K562 (cell line): ENCODE measurements at regions not wholly inside any gene's neighbourhood (a gene's known extent, or its start where the extent isn't known, plus 50 kb on each side); places are given as distances from the start of the nearest gene placed in this dataset.

Experiments
- ATAC-seq: fragments of 200-7000 bp; cut with Tn5 transposase; 3 replicates; pipeline ENCODE4 v1.9.1; 2020; ENCODE audit warnings: moderate library complexity
- BruUV-seq: library from RNA; stranded (reverse); fragments of 400-500 nt; replicated peaks from 2 replicates; lab custom pipeline; 2021; lab: Mats Ljungman, UMichigan
- CTCF ChIA-PET: fragments of 300-600 bp; formaldehyde crosslinking; extraction: SDS; loops from one replicate; lab custom pipeline; 2021; ENCODE audit warnings: low intra/inter-chr PET ratio; lab: Yijun Ruan, JAX
- POLR2A ChIA-PET: fragments of 300-600, 350-650 bp; sonication (Branson Sonifier 250); formaldehyde crosslinking; extraction: SDS; loops from one replicate; lab custom pipeline; 2021; ENCODE audit warnings: antibody characterized with exemption, inconsistent platforms; lab: Yijun Ruan, JAX
- DNase-seq, 4 experiments: peaks; one replicate each; pipeline versions ENCODE4 v3.0.0 to v3.0.0-alpha.2; 2011 to 2018; ENCODE audit warnings: low spot score in 3 of 4, mixed read lengths in 3 of 4; ENCODE audit errors: extremely low read depth in 1 of 4
- FAIRE-seq: peaks from 2 replicates; lab custom pipeline; 2011; peaks lifted over from hg19 to GRCh38; lab: Jason Lieb, UNC
- H2AFZ ChIP-seq: 2 replicates; pipeline ENCODE4 v1.6.0; 2011; ENCODE audit warnings: low read depth, low read length, control low read depth, inconsistent platforms
- H3K27ac ChIP-seq: fragments of 200-600 bp; 3 replicates; pipeline ENCODE4 v1.8.0; 2011; ENCODE audit warnings: low read depth, mild to moderate bottlenecking, control low read depth, inconsistent platforms, low read length, moderate library complexity, mixed read lengths; ENCODE audit errors: extremely low read depth
- H3K27me3 ChIP-seq, 2 experiments: fragments of 300-600 bp in 1 of 2; 2 replicates in 1 of 2; 3 replicates in 1 of 2; pipeline versions ENCODE4 v1.6.0 to v1.8.0; 2011; ENCODE audit warnings: inconsistent platforms in 2 of 2, low read length in 2 of 2, mild to moderate bottlenecking in 1 of 2, mixed read lengths in 1 of 2, moderate library complexity in 1 of 2; ENCODE audit not compliant: control insufficient read depth in 2 of 2, insufficient read depth in 2 of 2
- H3K36me3 ChIP-seq: fragments of 300-600 bp; 3 replicates; pipeline ENCODE4 v1.8.0; 2011; ENCODE audit warnings: mild to moderate bottlenecking, low read length, inconsistent platforms; ENCODE audit not compliant: control insufficient read depth, insufficient read depth
- H3K4me1 ChIP-seq, 2 experiments: fragments of 200-600 bp in 1 of 2; replicated peaks in 1 of 2; 2 replicates in 1 of 2; 3 replicates in 1 of 2; pipeline versions ENCODE4 v1.5.1 to v1.8.0; 2011; ENCODE audit warnings: inconsistent platforms in 2 of 2, low read length in 2 of 2, mild to moderate bottlenecking in 1 of 2, mixed read lengths in 1 of 2, moderate library complexity in 1 of 2; ENCODE audit not compliant: control insufficient read depth in 2 of 2, insufficient read depth in 2 of 2
- H3K4me2 ChIP-seq: 2 replicates; pipeline ENCODE4 v1.6.1; 2011; ENCODE audit warnings: low read length, control low read depth, inconsistent platforms, mixed read lengths; ENCODE audit not compliant: insufficient read depth
- H3K4me3 ChIP-seq: fragments of 200-600 bp; sonication (generic), shearing (Covaris generic); 2 replicates; pipeline ENCODE4 v1.5.1; 2016; ENCODE audit warnings: control low read depth, inconsistent platforms
- H3K79me2 ChIP-seq: fragments of 200-600 bp; 3 replicates; pipeline ENCODE4 v1.8.0; 2011; ENCODE audit warnings: low read length, inconsistent platforms; ENCODE audit not compliant: control insufficient read depth, insufficient read depth
- H3K9ac ChIP-seq, 2 experiments: 2 replicates each; pipeline versions ENCODE4 v1.6.0 to v1.6.1; 2011; ENCODE audit warnings: low read depth in 2 of 2, low read length in 2 of 2, control low read depth in 1 of 2, inconsistent platforms in 1 of 2, mild to moderate bottlenecking in 1 of 2, mixed read lengths in 1 of 2; ENCODE audit not compliant: insufficient read depth in 1 of 2
- H3K9me1 ChIP-seq: one replicate; pipeline ENCODE4 v1.6.0; 2011; ENCODE audit warnings: inconsistent platforms, mild to moderate bottlenecking, low read length, moderate library complexity; ENCODE audit not compliant: control insufficient read depth, insufficient read depth
- H3K9me3 ChIP-seq: replicated peaks from 2 replicates; pipeline ENCODE4 v1.5.1; 2011; ENCODE audit warnings: low read depth, low read length, inconsistent platforms; ENCODE audit not compliant: control insufficient read depth, insufficient read depth
- H4K20me1 ChIP-seq: replicated peaks from 2 replicates; pipeline ENCODE4 v1.6.1; 2011; ENCODE audit warnings: low read length, inconsistent platforms, mixed read lengths; ENCODE audit not compliant: control insufficient read depth, insufficient read depth
- CCAR2 ChIP-seq: fragments of 200-400 bp; formaldehyde crosslinking; IDR thresholded peaks from 2 replicates; pipeline ENCODE4 v1.6.1; 2017; ENCODE audit warnings: mild to moderate bottlenecking, low read depth, low read length
- FOXJ2 ChIP-seq: fragments of 200-800 bp; sonication (Bioruptor generic); IDR thresholded peaks from 2 replicates; pipeline ENCODE4 v1.6.1; 2016; ENCODE audit warnings: missing genetic modification characterization, missing compliant biosample characterization
- FOXP4 ChIP-seq: sonication (generic); formaldehyde crosslinking; IDR thresholded peaks from 2 replicates; pipeline ENCODE4 v1.8.0; 2022; ENCODE audit warnings: mild to moderate bottlenecking, missing genetic modification reagents, borderline replicate concordance
- ILK ChIP-seq: fragments of 450-650 bp; IDR thresholded peaks from 2 replicates; pipeline ENCODE4 v1.6.1; 2016; ENCODE audit warnings: missing genetic modification characterization, low read depth, mild to moderate bottlenecking, missing compliant biosample characterization, moderate library complexity, borderline replicate concordance
- SIRT6 ChIP-seq: IDR thresholded peaks from one replicate; pipeline ENCODE4 v1.6.1; 2012; ENCODE audit warnings: low read depth, mild to moderate bottlenecking, control low read depth, inconsistent platforms, low read length, moderate library complexity
- TGIF2 ChIP-seq: sonication (generic); formaldehyde crosslinking; IDR thresholded peaks from 2 replicates; pipeline ENCODE4 v1.8.1; 2022; ENCODE audit warnings: mild to moderate bottlenecking, missing genetic modification reagents, moderate library complexity
- ZNF165 ChIP-seq: fragments of 250-450 bp; sonication (Bioruptor Pico); IDR thresholded peaks from 2 replicates; pipeline ENCODE4 v1.4.0; 2020; ENCODE audit warnings: borderline replicate concordance
- ZNF518B ChIP-seq: fragments of 250-450 bp; sonication (Bioruptor Pico); IDR thresholded peaks from 2 replicates; pipeline ENCODE4 v1.5.0; 2021; ENCODE audit warnings: mild to moderate bottlenecking, moderate library complexity
- WGBS: fragments of 100-300 bp; shearing (Covaris generic); methylation state at CpG from one replicate; pipeline ENCODE4 v1.1.6; 2016; ENCODE audit warnings: low coverage, mixed read lengths; ENCODE audit not compliant: insufficient coverage; ENCODE audit errors: missing lambda C conversion rate; 5-methylcytosine and 5-hydroxymethylcytosine counted together
- in situ Hi-C: fragments of 300-500 bp; cut with MboI; formaldehyde crosslinking; loops from 4 replicates; pipeline ENCODE4 v1.15.0; 2018; ENCODE audit warnings: inconsistent platforms, mixed read lengths
- intact Hi-C: fragments of 100-400 bp; cut with micrococcal nuclease; formaldehyde crosslinking; loops from 2 replicates; pipeline ENCODE4 v1.14.2; 2022

GRCh38 chr3:101095693-101096430 lies 102.6 kb upstream of the ABI3BP start:
- Histone ChIP-seq H3K27me3 (peaks cover 0 to 5% of the 10 kb centered on the region in 2 experiments; a peak in 1 of 5 replicates), H2AFZ (no peak overlapping the region), H3K27ac (no peak overlapping the region), H3K4me1 (peaks cover 0 to 6% of the 10 kb centered on the region in 2 experiments; a peak in 2 of 5 replicates), H3K9ac (no peak overlapping the region), H4K20me1 (no peaks in the 10 kb centered on the region), H3K4me3 (no peak overlapping the region), H3K36me3 (no peaks in the 10 kb centered on the region), H3K9me1 (no peaks in the 10 kb centered on the region), H3K9me3 (no peaks in the 10 kb centered on the region), H3K4me2 (no peak overlapping the region), H3K79me2 (no peaks in the 10 kb centered on the region)
- ChIA-PET CTCF (no interaction called here), POLR2A (no interaction called here)
- ATAC-seq (no peak), FAIRE-seq (no peak), DNase-seq (no peak)
- in situ Hi-C loops (no loop called here), intact Hi-C loops (no loop called here)
- 33% methylated on average over 5 of the region's 5 CpGs for WGBS
- no peak for TF ChIP-seq ILK (tag)
- TF ChIP-seq SIRT6: no peak
- no peak for TF ChIP-seq TGIF2
- TF ChIP-seq ZNF518B (CRISPR knock-in tag): no peak
- no peak for TF ChIP-seq CCAR2
- no peak for TF ChIP-seq FOXJ2 (tag)
- TF ChIP-seq FOXP4 (CRISPR knock-in tag): no peak
- no peak for TF ChIP-seq ZNF165 (CRISPR knock-in tag)
- no TSS peak for BruUV-seq
